ENCODE measurements at regions not wholly inside any gene's neighbourhood (a gene's known extent, or its start where the extent isn't known, plus 50 kb on each side); places are given as distances from the start of the nearest gene placed in this dataset.

GRCh38 chr9:26675035-26675434 is 217.6 kb downstream of the CAAP1 start:
- TF ChIP-seq EP300 (IDR thresholded peaks at IDR 0.05) (no peak), POLR2A (IDR thresholded peaks at IDR 0.05) (no peak)
- TF ChIP-seq, protein P1, sequence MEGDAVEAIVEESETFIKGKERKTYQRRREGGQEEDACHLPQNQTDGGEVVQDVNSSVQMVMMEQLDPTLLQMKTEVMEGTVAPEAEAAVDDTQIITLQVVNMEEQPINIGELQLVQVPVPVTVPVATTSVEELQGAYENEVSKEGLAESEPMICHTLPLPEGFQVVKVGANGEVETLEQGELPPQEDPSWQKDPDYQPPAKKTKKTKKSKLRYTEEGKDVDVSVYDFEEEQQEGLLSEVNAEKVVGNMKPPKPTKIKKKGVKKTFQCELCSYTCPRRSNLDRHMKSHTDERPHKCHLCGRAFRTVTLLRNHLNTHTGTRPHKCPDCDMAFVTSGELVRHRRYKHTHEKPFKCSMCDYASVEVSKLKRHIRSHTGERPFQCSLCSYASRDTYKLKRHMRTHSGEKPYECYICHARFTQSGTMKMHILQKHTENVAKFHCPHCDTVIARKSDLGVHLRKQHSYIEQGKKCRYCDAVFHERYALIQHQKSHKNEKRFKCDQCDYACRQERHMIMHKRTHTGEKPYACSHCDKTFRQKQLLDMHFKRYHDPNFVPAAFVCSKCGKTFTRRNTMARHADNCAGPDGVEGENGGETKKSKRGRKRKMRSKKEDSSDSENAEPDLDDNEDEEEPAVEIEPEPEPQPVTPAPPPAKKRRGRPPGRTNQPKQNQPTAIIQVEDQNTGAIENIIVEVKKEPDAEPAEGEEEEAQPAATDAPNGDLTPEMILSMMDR (IDR thresholded peaks at IDR 0.05), result no peak
